H1 (cell line): ENCODE measurements at regions not wholly inside any gene's neighbourhood (a gene's known extent, or its start where the extent isn't known, plus 50 kb on each side); places are given as distances from the start of the nearest gene placed in this dataset.

Experiments used
- CTCF ChIA-PET: fragments of 300-600 bp; sonication (Branson Sonifier 250); formaldehyde crosslinking; loops from one replicate; lab custom pipeline; 2021; ENCODE audit not compliant: partially characterized antibody; lab: Charles Lee
- POLR2A ChIA-PET: fragments of 300-600 bp; sonication (Branson Sonifier 250); formaldehyde crosslinking; loops from one replicate; lab custom pipeline; 2021; ENCODE audit warnings: inconsistent platforms; ENCODE audit not compliant: partially characterized antibody; lab: Charles Lee
- DNase-seq, 2 experiments: peaks; one replicate each; pipeline versions ENCODE4 v3.0.0 to v3.0.0-alpha.2; 2010 to 2022; ENCODE audit warnings: low spot score in 2 of 2, low read depth in 1 of 2, mixed read lengths in 1 of 2
- FAIRE-seq: peaks from 2 replicates; lab custom pipeline; 2011; peaks lifted over from hg19 to GRCh38; lab: Jason Lieb, UNC
- H2AFZ ChIP-seq: 2 replicates; pipeline ENCODE4 v1.8.1; 2012; ENCODE audit warnings: low read length, inconsistent platforms
- H2AK5ac ChIP-seq: 2 replicates; pipeline ENCODE4 v1.6.1; 2013; ENCODE audit warnings: low read depth, low read length
- H2BK120ac ChIP-seq: replicated peaks from 2 replicates; pipeline ENCODE3; 2013; ENCODE audit warnings: low read depth, low read length, inconsistent platforms
- H2BK12ac ChIP-seq: 2 replicates; pipeline ENCODE4 v1.6.1; 2013; ENCODE audit warnings: low read depth, low read length
- H2BK15ac ChIP-seq: 2 replicates; pipeline ENCODE4 v1.6.1; 2013; ENCODE audit warnings: low read length
- H2BK20ac ChIP-seq: 2 replicates; pipeline ENCODE4 v1.6.1; 2013; ENCODE audit warnings: low read length
- H2BK5ac ChIP-seq: 2 replicates; pipeline ENCODE4 v1.6.1; 2013; ENCODE audit warnings: low read depth, low read length
- H3K14ac ChIP-seq: 2 replicates; pipeline ENCODE4 v1.6.1; 2013; ENCODE audit warnings: inconsistent platforms; ENCODE audit not compliant: insufficient read length
- H3K18ac ChIP-seq: 2 replicates; pipeline ENCODE4 v1.6.1; 2013; ENCODE audit warnings: low read length; ENCODE audit errors: extremely low read depth
- H3K23ac ChIP-seq: 2 replicates; pipeline ENCODE4 v1.6.1; 2013; ENCODE audit warnings: inconsistent platforms; ENCODE audit not compliant: insufficient read length
- H3K23me2 ChIP-seq: 2 replicates; pipeline ENCODE4 v1.6.1; 2013; ENCODE audit warnings: low read depth, low read length
- H3K27ac ChIP-seq: 2 replicates; pipeline ENCODE4 v1.6.1; 2011; ENCODE audit warnings: low read depth, low read length, inconsistent platforms
- H3K27me3 ChIP-seq, 4 experiments: replicated peaks in 1 of 4; 1 replicate in 1 of 4; 2 replicates in 3 of 4; pipeline versions ENCODE4 v1.6.1 to v1.8.1; 2011 to 2013; ENCODE audit warnings: low read length in 3 of 4, mild to moderate bottlenecking in 3 of 4, inconsistent platforms in 2 of 4, mixed read lengths in 2 of 4, moderate library complexity in 1 of 4; ENCODE audit not compliant: control insufficient read depth in 3 of 4, insufficient read depth in 3 of 4; ENCODE audit errors: extremely low read depth in 1 of 4
- H3K36me3 ChIP-seq, 4 experiments: 2 replicates each; pipeline versions ENCODE4 v1.6.1 to v1.8.1; 2011 to 2013; ENCODE audit warnings: mild to moderate bottlenecking in 4 of 4, low read length in 3 of 4, moderate library complexity in 2 of 4, control low read depth in 1 of 4, inconsistent platforms in 1 of 4; ENCODE audit not compliant: insufficient read depth in 4 of 4, control insufficient read depth in 2 of 4
- H3K4ac ChIP-seq: replicated peaks from 2 replicates; pipeline ENCODE3; 2013; ENCODE audit warnings: low read length, low read depth, mixed read lengths, inconsistent platforms; ENCODE audit not compliant: insufficient read length
- H3K4me1 ChIP-seq, 4 experiments: replicated peaks in 1 of 4; 1 replicate in 1 of 4; 2 replicates in 3 of 4; pipeline versions ENCODE4 v1.6.1 to v1.8.1; 2011 to 2013; ENCODE audit warnings: low read length in 3 of 4, inconsistent platforms in 2 of 4, mixed read lengths in 1 of 4; ENCODE audit not compliant: insufficient read depth in 4 of 4, control insufficient read depth in 3 of 4
- H3K4me2 ChIP-seq, 2 experiments: 2 replicates each; pipeline versions ENCODE4 v1.6.1 to v1.8.1; 2011 to 2013; ENCODE audit warnings: low read depth in 2 of 2, low read length in 2 of 2, control low read depth in 1 of 2, inconsistent platforms in 1 of 2, mild to moderate bottlenecking in 1 of 2; ENCODE audit not compliant: insufficient read depth in 1 of 2
- H3K4me3 ChIP-seq, 4 experiments: fragments of 200-600, 300-600 bp in 1 of 4; sonication (generic), shearing (Covaris generic), sonication (Bioruptor Twin) in 1 of 4; 2 replicates each; pipeline versions ENCODE4 v1.5.1 to v1.8.1; 2011 to 2016; ENCODE audit warnings: low read length in 4 of 4, low read depth in 3 of 4, control low read depth in 2 of 4, inconsistent platforms in 2 of 4, mild to moderate bottlenecking in 2 of 4, mixed read lengths in 1 of 4, moderate library complexity in 1 of 4; ENCODE audit not compliant: insufficient read depth in 2 of 4; ENCODE audit errors: extremely low read depth in 1 of 4
- H3K56ac ChIP-seq: replicated peaks from 2 replicates; pipeline ENCODE3; 2013; ENCODE audit warnings: low read depth, mild to moderate bottlenecking, mixed read lengths, low read length, inconsistent platforms; ENCODE audit not compliant: insufficient read length
- H3K79me1 ChIP-seq: 2 replicates; pipeline ENCODE4 v1.6.1; 2013; ENCODE audit warnings: low read depth, low read length, control low read depth
- H3K79me2 ChIP-seq, 2 experiments: 2 replicates each; pipeline versions ENCODE4 v1.6.1 to v1.8.1; 2012 to 2013; ENCODE audit warnings: low read length in 2 of 2, mild to moderate bottlenecking in 2 of 2, inconsistent platforms in 1 of 2; ENCODE audit not compliant: insufficient read depth in 2 of 2, control insufficient read depth in 1 of 2
- H3K9ac ChIP-seq, 4 experiments: replicated peaks in 1 of 4; 1 replicate in 1 of 4; 2 replicates in 3 of 4; pipeline versions ENCODE4 v1.6.1 to v1.8.1; 2011 to 2013; ENCODE audit warnings: low read depth in 3 of 4, low read length in 3 of 4, control low read depth in 2 of 4, mild to moderate bottlenecking in 2 of 4, moderate library complexity in 2 of 4, inconsistent platforms in 1 of 4; ENCODE audit errors: extremely low read depth in 1 of 4
- H3K9me3 ChIP-seq, 2 experiments: 2 replicates each; pipeline versions ENCODE4 v1.6.1 to v1.8.1; 2012 to 2013; ENCODE audit warnings: mild to moderate bottlenecking in 2 of 2, moderate library complexity in 2 of 2, control low read depth in 1 of 2, inconsistent platforms in 1 of 2, low read depth in 1 of 2, low read length in 1 of 2, mixed read lengths in 1 of 2; ENCODE audit not compliant: insufficient read depth in 2 of 2
- H4K20me1 ChIP-seq, 2 experiments: replicated peaks in 1 of 2; 2 replicates each; pipeline versions ENCODE3 to v1.8.1; 2011 to 2013; ENCODE audit warnings: inconsistent platforms in 2 of 2, low read length in 2 of 2, mild to moderate bottlenecking in 1 of 2; ENCODE audit not compliant: insufficient read depth in 2 of 2, control insufficient read depth in 1 of 2
- H4K5ac ChIP-seq: 2 replicates; pipeline ENCODE4 v1.6.1; 2013; ENCODE audit warnings: low read length, low read depth, mixed read lengths, inconsistent platforms; ENCODE audit not compliant: insufficient read length
- H4K8ac ChIP-seq: 2 replicates; pipeline ENCODE4 v1.8.0; 2013; ENCODE audit warnings: mild to moderate bottlenecking, moderate library complexity, low read length, inconsistent platforms; ENCODE audit not compliant: insufficient read depth; ENCODE audit errors: extremely low read depth
- H4K91ac ChIP-seq: replicated peaks from 2 replicates; pipeline ENCODE3; 2013; ENCODE audit warnings: low read length, mixed read lengths, inconsistent platforms; ENCODE audit not compliant: insufficient read length
- CHD2 ChIP-seq: IDR thresholded peaks from 2 replicates; pipeline ENCODE4 v1.6.1; 2012; ENCODE audit warnings: low read length, improper control_type of control experiment
- EGR1 ChIP-seq: IDR thresholded peaks from 2 replicates; pipeline ENCODE4 v1.6.1; 2011; ENCODE audit warnings: low read depth, low read length, borderline replicate concordance
- WGBS, 2 experiments: shearing (Covaris generic) in 1 of 2; methylation state at CpG; one replicate each; pipeline versions ENCODE4 v1.1.6 to v1.1.7; 2013 to 2015; ENCODE audit warnings: low lambda C conversion rate in 2 of 2, mixed read lengths in 2 of 2, inconsistent platforms in 1 of 2, low coverage in 1 of 2, missing lambda C conversion rate in 1 of 2; ENCODE audit not compliant: insufficient replicate concordance in 2 of 2, insufficient coverage in 1 of 2, insufficient read length in 1 of 2; ENCODE audit errors: extremely low coverage in 1 of 2, missing lambda C conversion rate in 1 of 2; 5-methylcytosine and 5-hydroxymethylcytosine counted together

GRCh38 chr3:7821858-7822257, 679.8 kb upstream of the LMCD1 start:
- Histone ChIP-seq H2AK5ac (no peak overlapping the region), H3K56ac (no peak overlapping the region), H3K4me1 (no peaks in the 10 kb centered on the region), H3K36me3 (no peaks in the 10 kb centered on the region), H3K27me3 (no peaks in the 10 kb centered on the region), H3K23ac (no peak overlapping the region), H4K20me1 (no peaks in the 10 kb centered on the region), H4K91ac (no peak overlapping the region), H4K5ac (no peak overlapping the region), H2AFZ (no peak overlapping the region), H3K23me2 (no peaks in the 10 kb centered on the region), H3K79me2 (no peaks in the 10 kb centered on the region), H3K18ac (no peak overlapping the region), H3K9ac (no peak overlapping the region), H2BK20ac (no peak overlapping the region), H3K14ac (no peak overlapping the region), H3K4me2 (no peak overlapping the region), H2BK12ac (no peak overlapping the region), H2BK120ac (no peak overlapping the region), H3K9me3 (peaks cover 5 to 7% of the 10 kb centered on the region in 2 experiments), H2BK15ac (no peak overlapping the region), H4K8ac (no peak overlapping the region), H2BK5ac (no peak overlapping the region), H3K4ac (no peak overlapping the region), H3K79me1 (no peaks in the 10 kb centered on the region), H3K27ac (no peak overlapping the region), H3K4me3 (no peak overlapping the region)
- WGBS, 2 experiments: 90 to 100% methylated on average over 1 of the region's 1 CpG
- ChIA-PET CTCF (no interaction called here), POLR2A (no interaction called here)
- no peak for FAIRE-seq
- DNase-seq: no peak
- TF ChIP-seq EGR1 (no peak), CHD2 (no peak)
